Loucy (cell line): ENCODE measurements at regions not wholly inside any gene's neighbourhood (a gene's known extent, or its start where the extent isn't known, plus 50 kb on each side); places are given as distances from the start of the nearest gene placed in this dataset.

ENCODE experiments used
- H2AFZ ChIP-seq: fragments of 200-600 bp; sonication (generic); 2 replicates; pipeline ENCODE4 v1.6.0; 2016; ENCODE audit warnings: antibody characterized with exemption, mild to moderate bottlenecking, low read length, moderate library complexity
- H3F3A ChIP-seq: fragments of 200-600 bp; 2 replicates; pipeline ENCODE4 v1.6.0; 2016; ENCODE audit warnings: antibody characterized with exemption, low read depth, mild to moderate bottlenecking
- H3K27me3 ChIP-seq: fragments of 200-600 bp; sonication (generic); 2 replicates; pipeline ENCODE4 v1.6.1; 2014; ENCODE audit warnings: low read length, mild to moderate bottlenecking; ENCODE audit not compliant: insufficient read depth, poor library complexity, severe bottlenecking
- H3K36me3 ChIP-seq: fragments of 200-600 bp; sonication (generic); 2 replicates; pipeline ENCODE4 v1.6.1; 2016; ENCODE audit warnings: low read length; ENCODE audit not compliant: insufficient read depth
- H3K4me1 ChIP-seq: fragments of 200-600 bp; sonication (generic); 2 replicates; pipeline ENCODE4 v1.5.1; 2014; ENCODE audit warnings: low read length, mild to moderate bottlenecking; ENCODE audit not compliant: insufficient read depth, poor library complexity, severe bottlenecking
- H3K4me2 ChIP-seq: fragments of 200-600 bp; sonication (generic); 2 replicates; pipeline ENCODE4 v1.6.0; 2014; ENCODE audit warnings: antibody characterized with exemption, low read length, low read depth, mild to moderate bottlenecking; ENCODE audit not compliant: poor library complexity, severe bottlenecking
- H3K4me3 ChIP-seq: fragments of 200-600 bp; sonication (generic); 2 replicates; pipeline ENCODE4 v1.5.1; 2014; ENCODE audit warnings: low read length, mild to moderate bottlenecking, mixed read lengths; ENCODE audit not compliant: poor library complexity, severe bottlenecking
- H3K79me2 ChIP-seq: fragments of 200-600 bp; sonication (generic); 2 replicates; pipeline ENCODE4 v1.6.1; 2014; ENCODE audit warnings: low read length; ENCODE audit not compliant: insufficient read depth
- H3K9ac ChIP-seq: fragments of 200-600 bp; sonication (generic); 2 replicates; pipeline ENCODE4 v1.6.0; 2014; ENCODE audit warnings: mild to moderate bottlenecking, low read depth, low read length, moderate library complexity; ENCODE audit not compliant: poor library complexity, severe bottlenecking
- H3K9me2 ChIP-seq: fragments of 200-600 bp; sonication (generic); replicated peaks from 2 replicates; pipeline ENCODE4 v1.6.1; 2016; ENCODE audit warnings: low read depth, low read length, mixed read lengths
- H3K9me3 ChIP-seq: fragments of 200-600 bp; sonication (generic); 2 replicates; pipeline ENCODE4 v1.6.1; 2014; ENCODE audit warnings: mild to moderate bottlenecking, antibody characterized with exemption, low read length, low read depth; ENCODE audit not compliant: insufficient read depth
- H4K20me1 ChIP-seq: fragments of 200-600 bp; sonication (generic); 2 replicates; pipeline ENCODE4 v1.6.0; 2014; ENCODE audit warnings: antibody characterized with exemption, low read length, mild to moderate bottlenecking; ENCODE audit not compliant: insufficient read depth, poor library complexity, severe bottlenecking
- CTCF ChIP-seq: fragments of 200-600 bp; sonication (generic); conservative IDR thresholded peaks from 2 replicates; pipeline ENCODE4 v1.5.1; 2014; ENCODE audit warnings: mild to moderate bottlenecking, antibody characterized with exemption, low read length
- EZH2phosphoT487 ChIP-seq: fragments of 200-600 bp; IDR thresholded peaks from 2 replicates; pipeline ENCODE4 v1.6.1; 2018; ENCODE audit warnings: antibody characterized with exemption, mild to moderate bottlenecking, moderate library complexity, borderline replicate concordance

DNA sequence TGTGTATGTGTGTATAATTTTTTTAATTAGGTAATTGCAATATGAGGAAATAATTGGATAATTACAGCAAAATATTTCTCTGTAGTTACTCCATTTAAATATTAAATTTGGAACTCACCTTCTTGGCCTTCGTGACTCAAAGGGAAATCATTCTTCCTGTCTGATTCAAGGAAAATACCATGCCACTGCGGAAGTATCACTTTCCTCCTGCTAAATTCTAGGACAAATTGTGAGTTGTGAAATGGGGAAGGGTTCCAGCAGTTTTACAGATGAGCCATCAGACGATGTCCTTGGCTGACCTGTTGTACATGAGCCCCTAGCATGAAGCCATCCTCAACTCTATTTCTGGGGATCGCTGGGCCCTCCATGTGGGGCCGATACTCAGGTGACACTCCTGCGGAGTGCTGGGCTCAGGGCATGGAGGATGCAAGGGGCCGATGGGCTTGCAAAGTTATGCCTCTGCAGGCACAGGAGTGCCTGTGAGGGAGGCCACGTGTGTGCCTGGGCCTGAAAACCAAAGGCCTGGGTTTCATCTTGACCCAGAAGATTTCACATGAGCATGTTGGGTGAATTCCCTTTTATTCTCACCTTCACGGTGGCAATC is 179.6 kb upstream of the TCERG1L start:
- no peaks in the 10 kb centered on the region for H3K36me3 ChIP-seq
- no peak overlapping the region for H2AFZ ChIP-seq
- H3K9me3 ChIP-seq, result peaks cover 6% of the 10 kb centered on the region; the same call in 1 of the 2 replicates
- no peaks in the 10 kb centered on the region for H3F3A ChIP-seq
- H3K9ac ChIP-seq, result no peak overlapping the region
- no peaks in the 10 kb centered on the region for H3K4me1 ChIP-seq
- no peaks in the 10 kb centered on the region for H4K20me1 ChIP-seq
- H3K9me2 ChIP-seq, result no peaks in the 10 kb centered on the region
- H3K4me3 ChIP-seq, result no peak overlapping the region
- no peaks in the 10 kb centered on the region for H3K27me3 ChIP-seq
- no peaks in the 10 kb centered on the region for H3K79me2 ChIP-seq
- no peak overlapping the region for H3K4me2 ChIP-seq
- TF ChIP-seq EZH2phosphoT487, result no peak
- no peak for TF ChIP-seq CTCF

DNA sequence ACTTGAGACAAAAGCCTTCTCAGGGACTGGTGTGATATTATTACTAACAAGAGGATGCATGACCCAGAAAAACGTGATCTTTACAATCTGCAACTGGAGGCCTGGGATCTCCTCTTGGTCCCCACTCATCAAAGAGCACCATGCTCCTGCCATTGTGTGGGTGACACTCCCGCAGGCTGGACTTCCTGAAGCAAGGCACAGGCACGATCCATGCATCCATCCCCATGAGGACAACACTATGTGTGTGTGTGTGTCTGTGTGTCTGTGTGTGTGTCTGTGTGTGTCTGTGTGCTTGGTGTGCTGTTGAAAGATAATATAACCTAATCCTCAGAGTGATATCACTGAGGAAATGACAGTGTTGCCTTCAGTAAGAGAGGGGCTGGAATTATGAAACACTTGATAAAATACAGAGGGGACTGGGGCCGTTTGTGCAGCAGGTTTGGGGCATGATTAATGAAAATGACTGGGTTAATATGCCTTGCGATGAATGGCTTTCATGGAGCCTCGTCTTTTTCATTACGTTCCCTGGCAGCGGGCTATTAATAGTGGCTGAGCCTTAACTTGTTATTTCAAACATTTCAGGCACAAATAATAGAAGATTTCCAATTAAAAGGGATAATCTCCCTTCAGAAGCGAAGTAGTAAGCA is 180.8 kb upstream of the TCERG1L start:
- peaks cover 6% of the 10 kb centered on the region; the same call in 1 of the 2 replicates for H3K9me3 ChIP-seq
- H3K4me3 ChIP-seq, result no peak overlapping the region
- H2AFZ ChIP-seq, result no peak overlapping the region
- H3F3A ChIP-seq, result no peaks in the 10 kb centered on the region
- no peaks in the 10 kb centered on the region for H3K4me1 ChIP-seq
- TF ChIP-seq EZH2phosphoT487 (no peak), CTCF (no peak)
- H3K36me3 ChIP-seq, result no peaks in the 10 kb centered on the region
- H3K4me2 ChIP-seq, result no peak overlapping the region
- no peaks in the 10 kb centered on the region for H4K20me1 ChIP-seq
- no peaks in the 10 kb centered on the region for H3K27me3 ChIP-seq
- H3K9ac ChIP-seq, result no peak overlapping the region
- no peaks in the 10 kb centered on the region for H3K79me2 ChIP-seq
- H3K9me2 ChIP-seq, result no peaks in the 10 kb centered on the region

GRCh38 chr10:131493432-131493831 is 181.9 kb upstream of the TCERG1L start:
- TF ChIP-seq CTCF (no peak), EZH2phosphoT487 (no peak)
- Histone ChIP-seq H3K79me2 (no peaks in the 10 kb centered on the region), H3K4me1 (no peaks in the 10 kb centered on the region), H3K9ac (no peak overlapping the region), H2AFZ (no peak overlapping the region), H3K36me3 (no peaks in the 10 kb centered on the region), H3K4me3 (no peak overlapping the region), H3K9me3 (peaks cover 6% of the 10 kb centered on the region; the same call in 1 of the 2 replicates), H3K9me2 (no peaks in the 10 kb centered on the region), H3K27me3 (no peaks in the 10 kb centered on the region), H3K4me2 (no peak overlapping the region), H3F3A (no peaks in the 10 kb centered on the region), H4K20me1 (no peaks in the 10 kb centered on the region)
